Dedifferentiated amniotic fluid mesenchymal stem cell (primary cell): ENCODE measurements at regions not wholly inside any gene's neighbourhood (a gene's known extent, or its start where the extent isn't known, plus 50 kb on each side); places are given as distances from the start of the nearest gene placed in this dataset.
A peak's percentile ranks its signal among the peaks of the same experiment; 100 is the strongest.
"Not testable (repeated sequence)": the region's sequence is repeated elsewhere in the genome, so short reads cannot be mapped to it uniquely, and the experiment has no call there.

ENCODE experiments used
- DNase-seq: peaks from one replicate; pipeline ENCODE4 v3.0.0-alpha.2; 2016; ENCODE audit errors: extremely low spot score

DNA sequence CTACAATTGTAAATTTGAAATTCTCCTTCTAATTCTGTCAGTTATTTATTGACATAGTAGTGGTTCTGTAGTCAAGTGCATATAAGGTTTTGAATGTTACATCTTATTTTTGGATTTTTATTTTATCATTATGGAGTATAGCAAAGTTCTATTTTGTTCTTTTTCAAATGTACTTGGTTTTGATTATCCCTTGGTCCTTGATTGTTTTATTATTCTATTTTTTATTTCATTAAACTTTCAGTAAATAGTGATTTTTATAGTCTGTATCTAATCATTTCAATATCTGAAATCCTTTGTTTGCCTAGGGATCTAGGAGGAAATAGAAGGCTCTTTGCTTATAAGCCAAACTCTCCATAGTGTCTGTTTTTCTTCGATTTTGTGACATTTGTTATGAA lies 87.8 kb downstream of the HFE start:
- no peak for DNase-seq

DNA sequence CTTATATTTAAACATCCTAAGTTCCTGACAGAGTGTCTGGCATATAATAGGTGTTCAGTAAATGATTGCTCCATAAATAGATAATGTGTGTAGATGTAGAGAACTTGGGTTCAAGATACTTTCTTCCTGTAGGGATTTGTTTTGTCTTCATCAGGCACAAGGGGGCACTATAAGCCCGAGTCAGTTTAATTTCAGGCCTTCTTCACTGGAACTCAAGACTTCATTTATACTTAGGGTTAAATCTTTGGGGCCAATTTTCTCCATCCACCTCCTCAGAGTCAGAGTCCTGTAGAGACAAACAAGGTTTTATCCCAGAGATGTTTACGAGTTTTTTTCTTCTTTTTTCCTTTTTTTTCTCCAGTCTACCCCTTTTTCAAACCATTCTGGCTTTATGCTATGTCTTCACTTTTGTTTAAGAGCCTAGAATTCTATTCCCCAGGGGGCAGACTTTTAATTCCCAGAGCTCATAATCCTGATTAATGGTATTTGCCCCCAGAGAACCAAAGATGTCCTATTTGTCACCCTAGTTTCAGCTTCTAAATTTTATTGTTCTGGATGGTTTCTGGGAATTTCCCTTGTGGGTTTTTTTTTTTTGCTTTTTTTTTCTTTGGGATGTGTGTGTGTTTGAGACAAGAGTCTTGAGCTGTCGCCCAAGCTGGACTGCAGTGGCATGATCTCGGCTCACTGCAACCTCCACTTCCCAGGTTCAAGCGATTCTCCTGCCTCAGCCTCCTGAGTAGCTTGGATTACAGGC lies 88.4 kb downstream of the HFE start:
- DNase-seq: peak; percentile 68

DNA sequence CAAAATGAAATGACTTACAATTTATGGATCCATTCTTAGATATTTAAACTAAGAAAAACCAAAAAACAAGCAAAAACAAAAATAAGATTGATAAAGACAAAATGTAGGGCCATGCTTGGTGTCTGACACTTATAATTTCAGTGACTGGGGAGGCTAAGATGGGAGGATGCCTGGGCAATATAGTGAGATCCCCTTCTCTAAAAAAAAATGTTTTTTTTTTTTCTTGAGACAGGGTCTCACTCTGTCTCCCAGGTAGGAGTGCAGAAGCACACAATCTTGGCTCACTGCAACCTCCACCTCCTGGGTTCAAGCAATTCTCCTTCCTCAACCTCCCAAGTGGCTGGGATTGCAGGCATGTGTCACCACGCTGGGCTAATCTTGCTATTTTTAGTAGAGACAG lies 92.4 kb downstream of the HFE start:
- DNase-seq: no peak

DNA sequence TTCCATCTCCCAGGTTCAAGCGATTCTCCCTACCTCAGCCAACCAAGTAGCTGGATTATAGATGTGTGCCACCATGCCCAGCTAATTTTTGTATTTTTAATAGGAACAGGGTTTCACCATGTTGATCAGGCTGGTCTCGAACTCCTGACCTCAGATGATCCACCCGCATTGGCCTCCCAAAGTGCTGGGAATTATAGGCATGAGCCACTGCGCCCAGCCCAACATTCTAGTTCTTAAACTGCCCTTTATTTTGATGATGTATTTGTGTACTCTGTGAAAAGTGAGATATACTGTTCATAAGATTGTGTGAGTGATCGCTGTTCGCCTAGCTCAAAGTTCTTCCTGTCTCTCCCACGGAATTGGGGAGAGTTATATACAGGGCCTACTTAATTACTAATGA lies 93.1 kb downstream of the HFE start:
- DNase-seq: no peak

DNA sequence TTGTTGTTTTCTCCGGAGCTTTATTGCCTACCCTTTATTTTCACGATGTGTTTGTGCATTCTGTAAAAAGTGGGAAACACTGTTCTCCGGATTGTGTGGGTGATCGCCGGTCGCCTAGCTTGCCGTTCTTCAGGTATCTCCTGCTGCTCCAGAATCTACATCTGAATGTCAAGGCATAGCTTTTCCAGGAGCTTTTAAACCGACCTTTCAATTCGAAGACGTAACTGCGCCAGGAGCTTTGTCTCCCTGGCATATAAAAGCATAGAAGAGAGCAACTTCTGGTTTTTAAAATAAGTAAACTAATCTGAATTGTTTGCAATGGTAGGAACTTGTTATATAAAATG lies 96.0 kb downstream of the HFE start:
- no peak for DNase-seq

DNA sequence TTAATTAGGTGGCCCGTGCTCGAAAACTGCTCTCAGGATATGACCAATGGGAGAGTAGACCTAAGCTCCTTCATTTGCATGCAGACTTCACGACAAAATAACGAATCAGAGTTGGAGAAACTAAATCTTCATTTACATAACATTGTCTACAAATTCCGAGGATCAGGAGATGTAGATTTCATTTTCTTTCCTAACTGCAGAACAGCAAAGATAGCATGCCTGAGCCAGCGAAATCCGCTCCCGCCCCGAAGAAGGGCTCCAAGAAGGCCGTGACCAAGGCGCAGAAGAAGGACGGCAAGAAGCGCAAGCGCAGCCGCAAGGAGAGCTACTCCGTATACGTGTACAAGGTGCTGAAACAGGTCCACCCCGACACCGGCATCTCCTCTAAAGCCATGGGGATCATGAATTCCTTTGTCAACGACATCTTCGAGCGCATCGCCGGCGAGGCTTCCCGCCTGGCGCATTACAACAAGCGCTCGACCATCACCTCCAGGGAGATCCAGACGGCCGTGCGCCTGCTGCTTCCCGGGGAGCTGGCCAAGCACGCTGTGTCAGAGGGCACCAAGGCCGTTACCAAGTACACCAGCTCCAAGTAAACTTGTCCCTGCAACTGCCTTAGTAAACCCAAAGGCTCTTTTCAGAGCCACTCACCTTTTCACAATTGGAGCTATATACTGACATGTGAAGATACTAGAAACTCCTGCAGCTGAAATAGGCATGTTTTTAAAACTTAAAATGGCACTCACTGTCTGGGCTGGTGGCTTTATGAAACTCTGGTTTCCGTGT lies 96.5 kb downstream of the HFE start:
- peak; percentile 83 for DNase-seq

DNA sequence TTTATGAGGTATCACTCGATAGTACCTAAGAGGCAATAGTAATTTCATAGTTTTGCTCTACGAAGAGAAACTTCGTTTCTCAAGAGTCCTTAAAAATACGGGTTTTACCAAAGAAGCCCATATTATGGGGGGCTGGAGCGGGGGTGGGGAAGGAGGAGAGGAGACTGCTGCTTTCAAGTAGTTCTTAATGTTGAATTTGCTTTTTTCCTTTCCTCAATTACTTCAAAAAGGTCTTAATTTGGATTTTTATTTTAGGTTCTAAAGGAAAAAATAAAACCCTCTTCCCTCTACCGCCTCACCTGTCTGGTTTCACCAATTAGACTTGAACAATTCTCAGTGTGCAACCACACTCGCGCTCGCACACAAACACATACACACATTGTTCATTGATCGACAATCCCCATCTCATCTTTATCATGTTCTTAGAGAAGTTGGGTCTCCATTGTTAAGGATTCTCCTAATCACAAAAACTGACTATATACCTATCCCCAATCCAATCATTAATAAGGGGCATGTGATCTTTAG lies 97.2 kb downstream of the HFE start:
- DNase-seq: no peak

DNA sequence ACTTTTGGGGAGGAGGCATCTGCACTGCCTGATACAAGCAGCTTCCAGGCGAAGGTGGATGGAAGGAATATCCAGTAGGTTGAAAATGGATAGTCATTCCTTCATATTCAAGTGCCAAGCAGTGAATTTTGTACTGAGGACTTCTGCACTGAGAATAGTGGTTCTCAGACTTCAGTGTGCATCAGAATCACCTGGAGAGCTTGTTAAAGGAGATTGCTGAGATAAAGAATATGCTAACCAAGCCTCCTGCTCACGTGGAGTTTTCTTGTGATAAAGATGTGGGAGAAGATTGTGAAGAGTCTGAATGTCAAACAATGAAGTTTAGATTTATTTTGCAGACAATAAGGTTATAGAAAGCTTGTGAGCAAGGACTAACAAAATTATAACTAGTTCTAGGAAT lies 97.8 kb downstream of the HFE start:
- DNase-seq: no peak

DNA sequence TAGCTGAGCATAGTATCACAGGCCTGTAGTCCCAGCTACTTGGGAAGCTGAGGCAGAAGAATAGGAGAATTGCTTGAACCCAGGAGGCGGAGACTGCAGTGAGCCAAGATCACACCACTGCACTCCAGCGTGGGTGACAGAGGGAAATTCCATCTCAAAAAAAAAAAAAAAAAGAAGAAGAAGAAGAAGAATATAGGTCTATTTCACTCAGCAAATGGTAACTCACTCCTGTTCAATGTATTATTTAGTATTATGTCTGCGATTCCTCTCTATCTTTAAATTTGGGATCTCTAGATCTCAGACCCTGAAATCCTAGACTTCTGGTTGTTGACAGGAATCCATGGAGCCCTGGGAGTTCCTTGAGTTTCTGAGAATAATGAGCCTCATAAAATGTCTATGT lies 98.6 kb downstream of the HFE start:
- no peak for DNase-seq

DNA sequence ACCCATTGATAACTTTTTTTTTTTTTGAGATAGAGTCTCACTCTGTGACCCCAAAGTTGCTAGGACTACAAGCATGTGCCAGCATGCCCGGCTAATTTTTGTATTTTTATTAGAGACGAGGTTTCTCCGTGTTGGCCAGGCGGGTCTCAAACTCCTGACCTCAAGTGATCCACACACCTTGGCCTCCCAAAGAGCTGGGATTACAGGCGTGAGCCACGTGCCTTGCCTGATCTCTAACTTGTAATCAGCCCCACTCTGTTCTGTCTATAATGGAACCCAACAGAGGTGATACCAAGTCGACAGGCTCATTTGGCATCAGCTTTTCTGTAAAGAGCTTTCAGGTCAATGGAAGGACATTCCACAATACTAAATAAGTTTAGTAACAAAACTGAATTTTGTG lies 99.4 kb downstream of the HFE start:
- DNase-seq: no peak

DNA sequence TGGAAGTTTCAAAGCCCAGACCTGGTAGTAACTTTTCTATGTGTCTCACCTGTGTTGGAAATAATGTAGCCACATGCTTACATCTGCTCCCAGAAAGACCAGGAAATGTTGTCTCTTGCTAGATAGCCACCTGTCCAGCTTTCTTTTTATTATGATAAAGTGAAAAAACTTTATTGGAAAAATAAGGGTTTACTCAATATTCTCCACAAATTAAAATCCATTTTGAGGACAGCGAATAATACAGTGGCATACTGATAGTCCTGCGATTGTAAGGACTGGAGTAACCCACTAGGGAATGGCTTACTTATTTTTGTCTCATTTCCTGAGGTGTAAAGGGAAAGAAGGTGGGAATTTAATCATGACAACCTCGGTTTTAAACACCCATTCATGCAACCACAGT lies 100.1 kb downstream of the HFE start:
- DNase-seq: no peak

DNA sequence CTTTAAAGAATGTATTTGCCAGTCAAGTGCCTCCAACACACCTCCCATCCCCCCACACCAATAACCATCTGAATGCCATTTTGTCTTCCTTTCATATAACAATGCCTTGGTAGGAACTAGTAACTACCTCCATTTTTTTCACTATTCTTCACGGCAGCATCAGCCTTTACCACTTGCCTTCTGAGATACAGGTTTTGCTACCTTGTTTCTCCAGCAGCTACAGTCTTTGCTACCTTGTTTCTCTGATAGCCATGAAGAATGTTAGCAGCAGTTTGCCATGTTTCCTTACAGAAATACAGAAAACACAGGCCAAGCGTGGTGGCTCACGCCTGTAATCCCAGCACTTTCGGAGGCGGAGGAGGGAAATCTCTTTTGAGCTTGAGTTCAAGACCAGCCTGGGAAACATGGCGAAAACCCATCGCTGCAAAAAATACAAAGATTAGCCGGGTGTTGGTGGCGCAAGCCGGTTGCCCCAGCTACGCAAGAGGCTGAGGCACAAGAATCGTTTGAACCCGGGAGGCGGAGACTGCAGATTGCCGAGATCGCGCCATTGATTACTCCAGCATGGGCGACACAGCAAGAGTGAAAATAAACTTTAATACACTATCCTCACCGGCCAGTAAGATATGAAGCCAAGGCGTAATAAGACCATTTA lies 100.9 kb downstream of the HFE start:
- DNase-seq: no peak

DNA sequence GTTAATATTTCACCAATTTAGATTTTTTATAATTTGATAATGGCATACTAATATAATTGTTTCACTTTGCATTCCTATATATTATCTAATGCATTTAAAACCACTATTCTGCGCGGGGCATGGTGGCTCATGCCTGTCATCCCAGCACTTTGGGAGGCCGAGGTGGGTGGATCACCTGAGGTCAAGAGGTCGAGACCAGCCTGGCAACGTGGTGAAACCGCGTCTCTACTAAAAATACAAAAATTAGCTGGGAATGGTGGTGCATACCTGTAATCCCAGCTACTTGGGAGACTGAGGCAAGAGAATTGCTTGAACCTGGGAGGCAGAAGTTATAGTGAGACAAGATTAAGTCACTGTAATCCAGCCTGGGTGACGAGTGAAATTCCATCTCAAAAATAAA lies 104.3 kb downstream of the HFE start:
- not testable (repeated sequence) for DNase-seq

DNA sequence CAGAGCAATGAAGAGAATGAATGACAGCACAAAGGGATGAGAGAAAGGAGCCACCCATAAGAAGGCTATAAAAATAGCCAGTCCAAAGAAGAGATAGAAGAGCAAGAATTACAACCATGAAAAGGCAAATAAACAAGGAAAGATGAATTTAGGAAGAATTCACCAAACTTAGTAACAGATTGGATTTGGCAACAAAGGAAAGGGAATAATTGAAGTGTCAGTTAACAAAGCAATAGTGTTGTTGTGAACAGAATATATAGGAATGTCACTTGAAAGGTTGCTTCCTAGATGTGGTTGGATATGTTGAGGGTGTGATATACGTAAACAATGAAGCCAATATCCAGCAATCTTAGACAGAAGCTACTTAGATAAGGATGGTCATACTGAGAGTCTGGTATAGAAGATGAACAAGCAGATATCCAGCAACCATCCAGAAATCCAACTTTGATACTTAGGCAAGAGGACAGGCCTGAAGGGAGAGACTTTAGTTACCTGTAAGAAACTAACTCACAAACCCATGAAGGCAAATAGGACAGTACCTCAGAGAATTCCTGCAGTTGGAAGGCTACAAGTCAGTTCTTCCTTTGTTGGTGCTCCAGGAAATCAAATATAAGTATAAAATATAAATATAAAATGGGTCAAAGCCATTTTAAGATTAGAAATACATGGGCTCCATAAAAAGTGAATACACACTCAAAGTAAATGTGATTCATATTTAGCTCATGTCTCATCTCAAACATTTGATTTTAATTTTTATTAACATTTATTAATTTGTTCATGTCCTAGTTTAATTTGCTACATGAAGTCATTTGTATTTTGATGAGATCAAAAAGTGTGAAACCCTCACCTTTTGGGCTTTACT lies 106.5 kb downstream of the HFE start:
- DNase-seq: no peak

DNA sequence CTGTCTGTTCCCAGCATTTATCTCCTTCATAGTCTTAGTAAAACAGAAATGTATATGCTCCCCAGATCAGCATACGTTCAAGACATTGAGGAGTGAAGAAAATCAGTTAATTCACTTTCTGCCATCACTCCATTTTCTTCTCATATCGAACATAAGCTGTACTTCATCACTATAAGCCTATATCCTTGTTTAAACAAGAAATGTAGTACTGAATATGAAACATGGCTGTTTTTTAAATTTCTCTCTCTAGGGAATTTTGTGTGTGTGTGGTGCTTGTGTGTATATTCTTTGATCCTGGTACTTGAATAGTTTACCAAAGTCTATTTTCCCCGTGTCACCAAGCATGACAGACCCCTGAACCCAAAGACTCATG lies 107.1 kb downstream of the HFE start:
- no peak for DNase-seq

DNA sequence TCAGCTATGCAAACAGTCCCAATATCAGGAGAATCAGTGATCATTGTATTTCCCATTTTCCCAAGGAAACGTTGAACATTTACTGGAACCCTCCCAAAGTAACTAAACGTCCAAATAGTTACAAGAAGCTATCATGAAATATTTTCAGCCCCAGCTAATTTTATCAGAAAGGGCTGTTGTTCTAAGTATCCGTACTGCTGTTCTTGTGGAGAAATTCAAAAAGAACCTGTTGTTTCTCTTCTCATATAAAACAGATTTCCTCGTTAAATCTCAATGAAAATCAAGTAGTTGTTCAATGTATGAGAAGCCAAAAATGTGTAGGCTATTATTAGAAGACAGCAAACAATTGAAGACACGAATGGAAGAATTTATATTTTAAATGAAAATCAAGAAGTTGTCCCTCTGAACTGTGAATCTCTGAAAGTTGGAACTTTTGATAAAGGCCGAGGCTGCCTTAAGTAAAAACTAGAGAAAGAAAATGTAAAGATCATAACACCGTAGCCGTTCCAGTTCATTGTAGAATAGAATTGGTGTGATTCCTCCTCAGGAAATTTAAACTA lies 107.7 kb downstream of the HFE start:
- DNase-seq: no peak

DNA sequence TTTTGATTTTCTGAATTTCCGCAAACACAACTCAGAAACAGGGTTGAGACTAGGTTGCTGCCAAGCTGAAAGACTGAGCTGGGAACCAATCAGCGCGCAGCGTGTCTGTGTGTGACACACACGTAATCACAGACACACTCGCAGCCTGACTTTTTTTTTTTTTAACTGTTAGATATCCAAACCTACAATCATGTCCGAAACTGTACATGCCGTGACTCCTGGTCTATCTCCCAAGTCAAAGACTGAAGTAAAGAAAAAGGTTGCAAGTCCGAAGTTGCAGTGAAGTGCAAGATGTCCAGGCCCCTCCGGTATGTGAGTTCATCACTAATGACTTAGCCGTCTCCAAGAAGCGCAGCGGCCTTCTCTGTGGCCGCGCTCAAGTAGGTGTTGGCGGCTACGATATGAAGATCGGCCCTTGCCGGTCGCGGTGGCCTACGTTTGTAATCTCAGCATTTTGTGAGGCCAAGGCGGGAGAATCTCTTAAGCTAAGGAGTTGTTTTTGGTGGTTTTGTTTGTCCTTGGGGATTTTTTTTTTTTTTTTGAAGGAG lies 108.2 kb downstream of the HFE start:
- peak; percentile 95 for DNase-seq

DNA sequence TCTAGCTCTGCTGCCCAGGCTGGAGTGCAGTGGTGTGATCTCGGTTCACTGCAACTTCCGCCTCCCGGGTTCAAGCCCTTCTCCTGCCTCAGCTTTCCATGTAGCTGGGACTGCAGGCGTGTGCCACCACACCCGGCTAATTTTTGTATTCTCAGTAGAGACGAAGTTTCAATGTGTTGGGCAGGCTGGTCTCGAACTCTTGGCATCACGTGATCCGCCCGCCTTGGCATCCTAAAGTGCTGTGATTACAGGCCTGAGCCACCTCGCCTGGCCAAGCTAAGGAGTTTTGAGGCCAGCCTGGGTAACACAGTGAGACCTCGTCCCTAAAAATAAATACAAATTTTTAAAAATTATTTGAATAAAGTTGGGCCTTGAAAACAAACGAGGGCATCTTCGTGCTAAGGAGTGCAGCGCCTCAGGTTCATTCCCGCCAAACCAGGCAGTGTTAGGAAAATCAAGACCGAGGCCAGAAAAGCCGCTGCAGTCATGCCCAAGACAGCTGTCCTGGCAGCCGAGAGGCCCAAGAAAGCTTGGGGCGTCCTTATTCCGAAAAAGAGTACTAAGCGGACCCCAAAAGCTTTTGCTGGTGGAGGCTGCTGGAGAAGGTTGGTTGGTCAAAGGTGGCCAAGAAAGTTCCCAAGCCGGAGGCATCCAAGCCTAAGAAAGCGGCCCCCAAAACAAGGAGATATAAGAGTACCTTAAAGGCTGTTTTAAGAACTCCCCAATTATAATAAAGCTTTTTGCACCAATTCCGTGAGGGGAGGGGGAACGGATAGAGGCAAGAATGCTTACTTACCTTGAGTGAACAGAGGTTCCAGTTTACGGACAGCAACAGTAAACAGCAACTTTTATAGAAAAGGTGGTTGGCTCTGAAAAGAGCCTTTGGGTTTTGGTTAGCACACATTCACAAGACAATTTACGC lies 109.0 kb downstream of the HFE start:
- no peak for DNase-seq

DNA sequence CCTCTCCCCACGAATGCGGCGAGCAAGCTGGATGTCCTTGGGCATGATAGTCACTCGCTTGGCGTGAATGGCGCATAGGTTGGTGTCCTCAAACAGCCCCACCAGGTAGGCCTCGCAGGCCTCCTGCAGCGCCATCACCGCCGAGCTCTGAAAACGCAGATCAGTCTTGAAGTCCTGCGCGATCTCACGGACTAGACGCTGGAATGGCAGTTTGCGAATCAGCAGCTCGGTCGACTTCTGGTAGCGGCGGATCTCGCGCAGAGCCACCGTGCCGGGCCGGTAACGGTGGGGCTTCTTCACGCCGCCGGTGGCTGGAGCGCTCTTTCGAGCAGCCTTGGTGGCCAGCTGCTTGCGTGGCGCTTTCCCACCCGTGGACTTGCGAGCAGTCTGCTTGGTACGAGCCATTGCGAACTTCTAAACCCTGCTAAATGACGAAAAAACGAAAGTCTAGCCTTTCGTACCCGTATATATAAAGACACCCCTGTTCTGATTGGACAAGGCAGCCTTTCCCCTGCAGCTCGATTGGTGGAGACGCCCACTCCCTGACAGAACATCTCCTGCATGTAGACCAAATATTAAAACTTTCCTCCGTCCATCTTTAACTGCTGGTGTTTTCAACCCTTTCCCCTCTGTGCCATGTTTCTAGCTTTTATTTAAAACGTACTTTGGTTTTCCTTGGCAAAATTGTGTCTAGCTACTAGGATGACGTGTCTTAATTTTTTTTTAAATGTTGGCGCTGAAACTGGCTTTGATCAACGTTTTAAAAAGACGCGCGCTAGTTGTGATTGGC lies 109.8 kb downstream of the HFE start:
- DNase-seq: peak; percentile 89

DNA sequence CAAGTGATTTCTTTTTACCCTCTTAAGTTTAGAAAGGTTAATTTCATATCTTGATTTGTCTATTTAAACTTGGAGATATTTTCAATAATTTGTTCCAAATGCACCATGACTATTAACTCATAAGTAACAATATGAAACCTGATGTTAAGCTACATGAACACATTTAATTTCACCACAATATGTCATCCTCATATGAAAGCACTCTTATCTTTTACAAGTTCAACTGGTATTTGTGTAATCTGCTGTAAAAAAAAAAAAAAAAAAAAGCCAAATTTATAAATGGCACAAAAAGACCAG lies 110.4 kb downstream of the HFE start:
- no peak for DNase-seq
